AG04450 (cell line): ENCODE measurements at regions not wholly inside any gene's neighbourhood (a gene's known extent, or its start where the extent isn't known, plus 50 kb on each side); places are given as distances from the start of the nearest gene placed in this dataset.
"Not testable (repeated sequence)": the region's sequence is repeated elsewhere in the genome, so short reads cannot be mapped to it uniquely, and the experiment has no call there.

Experiments used
- CTCF ChIA-PET: fragments of 300-600, 350-600 bp; formaldehyde crosslinking; extraction: SDS; loops from one replicate; lab custom pipeline; 2022; ENCODE audit warnings: antibody characterized with exemption, inconsistent platforms; lab: Charles Lee
- POLR2A ChIA-PET: fragments of 350-600 bp; formaldehyde crosslinking; extraction: SDS; loops from one replicate; lab custom pipeline; 2021; ENCODE audit warnings: antibody characterized with exemption, inconsistent platforms; lab: Yijun Ruan, JAX
- DNase-seq: peaks from one replicate; pipeline ENCODE4 v3.0.0-alpha.2; 2011; ENCODE audit warnings: low read depth, low spot score
- H3K27ac ChIP-seq: one replicate; pipeline ENCODE4 v1.5.1; 2012; ENCODE audit warnings: low read depth, low read length, control low read depth
- H3K27me3 ChIP-seq: one replicate; pipeline ENCODE4 v1.6.0; 2012; ENCODE audit warnings: low read length; ENCODE audit not compliant: control insufficient read depth, insufficient read depth
- H3K4me3 ChIP-seq: 2 replicates; pipeline ENCODE4 v1.5.1; 2011; ENCODE audit warnings: mild to moderate bottlenecking, low read depth, low read length, control low read depth
- H3K9me3 ChIP-seq: 2 replicates; pipeline ENCODE4 v1.5.1; 2012; ENCODE audit warnings: low read length; ENCODE audit not compliant: control insufficient read depth, insufficient read depth
- TF ChIP-seq, protein P1 (sequence below): IDR thresholded peaks from 2 replicates; pipeline ENCODE4 v1.5.1; 2011; ENCODE audit warnings: low read depth, low read length, control low read depth, inconsistent platforms

DNA sequence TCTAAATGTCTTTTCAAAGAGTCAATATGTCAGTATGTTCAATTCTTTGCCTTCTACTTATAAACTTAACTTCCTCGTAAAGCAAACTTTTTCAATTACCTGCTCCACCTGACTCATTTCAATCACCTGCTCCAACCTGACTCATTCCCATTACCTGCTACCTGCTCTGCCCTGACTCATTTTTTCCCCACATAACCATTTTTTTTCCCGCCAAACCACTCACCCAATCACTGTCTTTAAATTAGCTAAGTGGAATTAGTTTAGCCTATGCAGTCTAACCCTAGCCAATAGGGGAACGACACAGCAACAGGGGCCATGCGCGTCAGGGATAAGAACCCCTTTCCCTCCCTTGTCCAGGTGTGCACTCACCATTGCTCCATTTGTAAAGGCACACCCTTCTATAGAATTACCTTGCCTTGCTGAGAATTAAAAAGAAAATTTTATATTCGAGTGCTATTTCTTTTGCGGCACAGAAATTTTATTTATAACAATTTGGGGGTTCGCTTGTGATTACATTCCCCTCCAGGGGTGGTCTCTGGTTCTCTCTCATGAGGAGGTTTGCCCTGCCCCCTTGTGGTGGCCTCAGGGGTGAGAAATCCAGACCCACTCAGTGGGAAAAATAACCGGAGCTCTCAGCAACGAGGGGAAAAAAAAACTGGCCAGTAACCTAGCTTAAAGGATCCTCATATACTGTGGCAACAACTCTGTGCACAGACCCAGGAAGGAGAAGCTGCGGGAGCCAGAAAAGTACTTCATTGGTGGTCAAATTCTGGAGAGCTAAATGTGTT lies 193.1 kb downstream of the ZNF486 start:
- Histone ChIP-seq H3K9me3 (peaks cover 50% of the 10 kb centered on the region), H3K4me3 (no peak overlapping the region), H3K27me3 (no peaks in the 10 kb centered on the region), H3K27ac (no peak overlapping the region)
- DNase-seq = no peak
- ChIA-PET POLR2A (no interaction called here), CTCF (no interaction called here)
- TF ChIP-seq, protein P1, sequence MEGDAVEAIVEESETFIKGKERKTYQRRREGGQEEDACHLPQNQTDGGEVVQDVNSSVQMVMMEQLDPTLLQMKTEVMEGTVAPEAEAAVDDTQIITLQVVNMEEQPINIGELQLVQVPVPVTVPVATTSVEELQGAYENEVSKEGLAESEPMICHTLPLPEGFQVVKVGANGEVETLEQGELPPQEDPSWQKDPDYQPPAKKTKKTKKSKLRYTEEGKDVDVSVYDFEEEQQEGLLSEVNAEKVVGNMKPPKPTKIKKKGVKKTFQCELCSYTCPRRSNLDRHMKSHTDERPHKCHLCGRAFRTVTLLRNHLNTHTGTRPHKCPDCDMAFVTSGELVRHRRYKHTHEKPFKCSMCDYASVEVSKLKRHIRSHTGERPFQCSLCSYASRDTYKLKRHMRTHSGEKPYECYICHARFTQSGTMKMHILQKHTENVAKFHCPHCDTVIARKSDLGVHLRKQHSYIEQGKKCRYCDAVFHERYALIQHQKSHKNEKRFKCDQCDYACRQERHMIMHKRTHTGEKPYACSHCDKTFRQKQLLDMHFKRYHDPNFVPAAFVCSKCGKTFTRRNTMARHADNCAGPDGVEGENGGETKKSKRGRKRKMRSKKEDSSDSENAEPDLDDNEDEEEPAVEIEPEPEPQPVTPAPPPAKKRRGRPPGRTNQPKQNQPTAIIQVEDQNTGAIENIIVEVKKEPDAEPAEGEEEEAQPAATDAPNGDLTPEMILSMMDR = no peak

- POLR2A ChIA-PET, DNase-seq, H3K4me3 ChIP-seq, H3K27me3 ChIP-seq, H3K27ac ChIP-seq: not testable (repeated sequence)
- CTCF ChIA-PET = interaction anchor here (0.6 kb wide), 1 partner anchor 204 kb away, joined by 4 read pairs; no protein-coding TSS in a partner anchor
- H3K9me3 ChIP-seq = peaks cover 42% of the 10 kb centered on the region
Observed at GRCh38 chr19:20358841-20359465, 191.9 kb downstream of the ZNF486 start.

- Histone ChIP-seq H3K27me3 (no peaks in the 10 kb centered on the region), H3K27ac (no peak overlapping the region), H3K4me3 (no peak overlapping the region), H3K9me3 (peaks cover 40% of the 10 kb centered on the region)
- POLR2A ChIA-PET = no interaction called here
- CTCF ChIA-PET = no interaction called here
- DNase-seq = no peak
- TF ChIP-seq, protein P1 = no peak
Observed at GRCh38 chr19:20357921-20358320, 190.9 kb downstream of the ZNF486 start.

- TF ChIP-seq, protein P1 = no peak
- ChIA-PET CTCF (no interaction called here), POLR2A (no interaction called here)
- DNase-seq = no peak
- Histone ChIP-seq H3K9me3 (peaks cover 16% of the 10 kb centered on the region), H3K27ac (no peak overlapping the region), H3K27me3 (no peaks in the 10 kb centered on the region), H3K4me3 (no peak overlapping the region)
Observed at GRCh38 chr19:20351244-20351643, 184.2 kb downstream of the ZNF486 start.

DNA sequence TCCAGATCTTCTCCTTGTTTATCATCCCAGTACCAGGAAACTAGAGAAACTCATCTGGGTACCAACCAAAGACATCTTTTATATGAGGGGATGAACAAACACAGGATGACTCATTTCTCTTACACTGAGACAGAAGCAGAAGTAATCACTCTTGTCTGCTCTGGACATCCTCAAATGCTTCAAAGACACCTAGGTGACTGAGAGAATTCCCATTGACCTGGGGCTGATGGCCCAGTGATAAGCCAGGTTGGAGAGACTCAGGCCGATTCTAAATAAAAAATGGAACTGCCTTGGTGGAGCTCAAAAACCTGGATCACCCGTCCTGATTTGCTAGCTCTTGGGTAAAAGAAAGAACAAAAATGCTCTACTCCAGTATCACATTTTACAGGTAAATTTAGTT lies 182.2 kb downstream of the ZNF486 start:
- TF ChIP-seq, protein P1 = no peak
- CTCF ChIA-PET = no interaction called here
- POLR2A ChIA-PET = no interaction called here

More for the DNA sequence above, 182.2 kb downstream of the ZNF486 start:
- no peak for DNase-seq
- H3K27ac ChIP-seq = no peak overlapping the region
- no peak overlapping the region for H3K4me3 ChIP-seq
- no peaks in the 10 kb centered on the region for H3K27me3 ChIP-seq
- peaks cover 11% of the 10 kb centered on the region for H3K9me3 ChIP-seq
